Transverse colon (tissue), 4 donors: ENCODE measurements at regions not wholly inside any gene's neighbourhood (a gene's known extent, or its start where the extent isn't known, plus 50 kb on each side); places are given as distances from the start of the nearest gene placed in this dataset.

Source experiments
- DNase-seq: peaks from one replicate; pipeline ENCODE4 v3.0.0-alpha.2; 2019
- H3K27ac ChIP-seq, 4 donors: fragments of 200-600 bp; sonication (generic); 2 replicates each; pipeline ENCODE4 v1.5.1; 2016 to 2018; ENCODE audit warnings: inconsistent platforms in 4 of 4
- H3K27me3 ChIP-seq: fragments of 200-600 bp; sonication (generic); 2 replicates; pipeline ENCODE4 v1.5.1; 2017; ENCODE audit warnings: inconsistent platforms
- H3K36me3 ChIP-seq, 4 donors: fragments of 200-600 bp; sonication (generic); 2 replicates each; pipeline ENCODE4 v1.5.1; 2017 to 2019; ENCODE audit warnings: inconsistent platforms in 4 of 4
- H3K4me1 ChIP-seq, 4 donors: fragments of 200-600 bp; sonication (generic); 2 replicates each; pipeline ENCODE4 v1.5.1; 2017 to 2020; ENCODE audit warnings: inconsistent platforms in 4 of 4
- H3K4me3 ChIP-seq, 4 donors: fragments of 200-600 bp; sonication (generic); 1 replicate in 1 of 4; 2 replicates in 3 of 4; pipeline versions ENCODE4 v1.5.1 to v1.6.1; 2017 to 2019; ENCODE audit warnings: inconsistent platforms in 4 of 4
- H3K9me3 ChIP-seq, 2 donors: fragments of 200-600 bp; sonication (generic); 2 replicates each; pipeline ENCODE4 v1.5.1; 2017 to 2019; ENCODE audit warnings: inconsistent platforms in 2 of 2
- CTCF ChIP-seq, 5 experiments: fragments of 200-600 bp in 3 of 5; fragments of 450-650 bp in 2 of 5; sonication (generic) in 3 of 5; IDR thresholded peaks; 1 replicate in 2 of 5; 2 replicates in 3 of 5; pipeline ENCODE4 v1.5.1; 2016 to 2017; ENCODE audit warnings: antibody characterized with exemption in 5 of 5, inconsistent platforms in 3 of 5, mild to moderate bottlenecking in 2 of 5, moderate library complexity in 1 of 5
- EP300 ChIP-seq: sonication (generic); formaldehyde crosslinking; IDR thresholded peaks from one replicate; pipeline ENCODE4 v1.6.1; 2017; ENCODE audit warnings: antibody characterized with exemption, low read depth
- POLR2A ChIP-seq: fragments of 450-650 bp; IDR thresholded peaks from one replicate; pipeline ENCODE4 v1.6.1; 2016; ENCODE audit warnings: antibody characterized with exemption, mild to moderate bottlenecking, moderate library complexity
- POLR2AphosphoS5 ChIP-seq, 3 donors: sonication (generic); formaldehyde crosslinking; IDR thresholded peaks; one replicate each; pipeline ENCODE4 v1.6.1; 2016; ENCODE audit warnings: antibody characterized with exemption in 3 of 3
- WGBS, 2 donors: methylation state at CpG; one replicate each; pipeline ENCODE4 v1.1.5; 2018; ENCODE audit warnings: low coverage in 1 of 2; 5-methylcytosine and 5-hydroxymethylcytosine counted together
- in situ Hi-C, 4 donors: fragments of 200-750 bp; cut with MboI; loops; one replicate each; pipeline versions ENCODE4 v1.15.0 to v1.15.1; 2017; ENCODE audit warnings: low sequenced_read_pairs in 3 of 4, low pct_ligation_motif_present in 1 of 4, low pct_unique_long_range_greater_than_20kb in 1 of 4
- intact Hi-C: fragments of 100-400 bp; cut with DNase I; formaldehyde crosslinking; loops from one replicate; pipeline ENCODE4 v1.15.1; 2023; ENCODE audit warnings: low total_unique reads

- H3K27me3 ChIP-seq = no peaks in the 10 kb centered on the region
- WGBS, 2 donors = 44 to 53% methylated on average over 3 of the region's 3 CpGs
- intact Hi-C loops (no loop called here), in situ Hi-C loops (no loop called here)
- no peak overlapping the region for H3K27ac ChIP-seq
- no peak overlapping the region for H3K4me3 ChIP-seq
- DNase-seq = no peak
- H3K4me1 ChIP-seq = no peaks in the 10 kb centered on the region
- TF ChIP-seq CTCF (IDR thresholded peaks at IDR 0.05) (no peak), POLR2A (no peak), EP300 (no peak), POLR2AphosphoS5 (IDR thresholded peaks at IDR 0.05) (no peak)
- no peaks in the 10 kb centered on the region for H3K9me3 ChIP-seq
- H3K36me3 ChIP-seq = no peaks in the 10 kb centered on the region
Observed at GRCh38 chr13:65302691-65303090, 1927.4 kb downstream of the PCDH9 start.

- Histone ChIP-seq H3K4me1 (no peaks in the 10 kb centered on the region), H3K4me3 (no peak overlapping the region), H3K9me3 (no peaks in the 10 kb centered on the region), H3K36me3 (no peaks in the 10 kb centered on the region), H3K27me3 (no peaks in the 10 kb centered on the region), H3K27ac (no peak overlapping the region)
- intact Hi-C loops = no loop called here
- no peak for DNase-seq
- TF ChIP-seq EP300 (no peak), POLR2A (no peak), CTCF (IDR thresholded peaks at IDR 0.05) (no peak), POLR2AphosphoS5 (IDR thresholded peaks at IDR 0.05) (no peak)
- in situ Hi-C loops = no loop called here
Observed at GRCh38 chr13:65301506-65301905, 1928.6 kb downstream of the PCDH9 start.

- no peak overlapping the region for H3K4me3 ChIP-seq
- intact Hi-C loops (no loop called here), in situ Hi-C loops (no loop called here)
- no peak overlapping the region for H3K27ac ChIP-seq
- TF ChIP-seq POLR2A = no peak
- TF ChIP-seq CTCF (IDR thresholded peaks at IDR 0.05) = no peak
- TF ChIP-seq POLR2AphosphoS5 (IDR thresholded peaks at IDR 0.05) = no peak
- no peak for TF ChIP-seq EP300
- no peaks in the 10 kb centered on the region for H3K27me3 ChIP-seq
- H3K9me3 ChIP-seq = no peaks in the 10 kb centered on the region
- no peaks in the 10 kb centered on the region for H3K36me3 ChIP-seq
- no peak for DNase-seq
- no peaks in the 10 kb centered on the region for H3K4me1 ChIP-seq
Observed at GRCh38 chr13:65300220-65300619, 1929.9 kb downstream of the PCDH9 start.

GRCh38 chr13:65293530-65294198 lies 1936.5 kb downstream of the PCDH9 start:
- no peaks in the 10 kb centered on the region for H3K4me1 ChIP-seq
- 77 to 84% methylated on average over 3 to 4 of the region's 4 CpGs for WGBS, 2 donors
- no peak for TF ChIP-seq POLR2AphosphoS5 (IDR thresholded peaks at IDR 0.05)
- TF ChIP-seq EP300 = no peak
- no peak for TF ChIP-seq CTCF (IDR thresholded peaks at IDR 0.05)
- no peak for TF ChIP-seq POLR2A
- no peaks in the 10 kb centered on the region for H3K27me3 ChIP-seq
- H3K9me3 ChIP-seq = no peaks in the 10 kb centered on the region
- no peak for DNase-seq
- no peak overlapping the region for H3K4me3 ChIP-seq
- H3K27ac ChIP-seq = no peak overlapping the region
- in situ Hi-C loops = no loop called here
- H3K36me3 ChIP-seq = no peaks in the 10 kb centered on the region
- intact Hi-C loops = no loop called here
